ENCODE measurements at regions not wholly inside any gene's neighbourhood (a gene's known extent, or its start where the extent isn't known, plus 50 kb on each side); places are given as distances from the start of the nearest gene placed in this dataset.

DNA sequence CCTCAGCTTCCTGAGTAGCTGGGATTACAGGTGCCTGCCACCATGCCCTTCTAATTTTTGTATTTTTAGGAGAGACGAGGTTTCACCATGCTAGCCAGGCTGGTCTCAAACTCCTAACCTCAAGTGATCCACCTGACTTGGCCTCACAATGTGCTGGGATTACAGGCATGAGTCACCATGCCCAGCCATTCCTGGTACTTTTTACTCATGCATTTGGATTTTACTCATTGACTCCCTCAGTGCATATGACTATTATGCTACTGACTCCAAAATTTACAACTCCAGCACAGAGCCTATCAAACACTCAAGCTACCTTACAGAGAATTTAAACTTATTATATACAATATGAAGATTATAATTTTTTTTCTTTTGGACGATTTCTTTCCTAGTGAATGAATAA is 199.9 kb downstream of the CXXC4 start:
- no peak overlapping the region for H3K27ac ChIP-seq (ENCODE audit: extremely low read depth, low read depth, low read length)
- H3K79me2 ChIP-seq (ENCODE audit: control insufficient read depth, insufficient read depth, low read length) = no peaks in the 10 kb centered on the region
- no peak for ATAC-seq
- no peak for FAIRE-seq
- H3K4me1 ChIP-seq (replicated peaks in 1 of 2; ENCODE audit: control insufficient read depth in 2 of 2, insufficient read depth in 2 of 2, low read length in 2 of 2) = no peaks in the 10 kb centered on the region
- DNase-seq (ENCODE audit: extremely low read depth in 1 of 4, low spot score in 3 of 4) = no peak
- intact Hi-C loops (cut with micrococcal nuclease) (no loop called here), in situ Hi-C loops (cut with MboI) (no loop called here)
- TF ChIP-seq HNRNPUL1 (IDR thresholded peaks at IDR 0.05; ENCODE audit: low read length) = no peak
- no peak for TF ChIP-seq CBFA2T2 (conservative IDR thresholded peaks at IDR 0.05)
- TF ChIP-seq ZNF146 (CRISPR knock-in tag; IDR thresholded peaks at IDR 0.05; ENCODE audit: unreplicated experiment) = no peak
- no peak for TF ChIP-seq WHSC1 (IDR thresholded peaks at IDR 0.05; ENCODE audit: low read length)
- TF ChIP-seq CREB1 (IDR thresholded peaks at IDR 0.05) = no peak
- TF ChIP-seq CREB1 (CRISPR knock-in tag; IDR thresholded peaks at IDR 0.05) = no peak
- TF ChIP-seq ARHGAP35 (IDR thresholded peaks at IDR 0.05; ENCODE audit: partially characterized antibody) = no peak
- TF ChIP-seq ZNF41 (CRISPR knock-in tag; conservative IDR thresholded peaks at IDR 0.05) = no peak
- TF ChIP-seq ETV6 (IDR thresholded peaks at IDR 0.05; ENCODE audit: borderline replicate concordance in 1 of 2, low read depth in 2 of 2, low read length in 1 of 2) = no peak
- TF ChIP-seq ETV6 (CRISPR knock-in tag; IDR thresholded peaks at IDR 0.05; ENCODE audit: borderline replicate concordance) = no peak
- TF ChIP-seq, protein P1, sequence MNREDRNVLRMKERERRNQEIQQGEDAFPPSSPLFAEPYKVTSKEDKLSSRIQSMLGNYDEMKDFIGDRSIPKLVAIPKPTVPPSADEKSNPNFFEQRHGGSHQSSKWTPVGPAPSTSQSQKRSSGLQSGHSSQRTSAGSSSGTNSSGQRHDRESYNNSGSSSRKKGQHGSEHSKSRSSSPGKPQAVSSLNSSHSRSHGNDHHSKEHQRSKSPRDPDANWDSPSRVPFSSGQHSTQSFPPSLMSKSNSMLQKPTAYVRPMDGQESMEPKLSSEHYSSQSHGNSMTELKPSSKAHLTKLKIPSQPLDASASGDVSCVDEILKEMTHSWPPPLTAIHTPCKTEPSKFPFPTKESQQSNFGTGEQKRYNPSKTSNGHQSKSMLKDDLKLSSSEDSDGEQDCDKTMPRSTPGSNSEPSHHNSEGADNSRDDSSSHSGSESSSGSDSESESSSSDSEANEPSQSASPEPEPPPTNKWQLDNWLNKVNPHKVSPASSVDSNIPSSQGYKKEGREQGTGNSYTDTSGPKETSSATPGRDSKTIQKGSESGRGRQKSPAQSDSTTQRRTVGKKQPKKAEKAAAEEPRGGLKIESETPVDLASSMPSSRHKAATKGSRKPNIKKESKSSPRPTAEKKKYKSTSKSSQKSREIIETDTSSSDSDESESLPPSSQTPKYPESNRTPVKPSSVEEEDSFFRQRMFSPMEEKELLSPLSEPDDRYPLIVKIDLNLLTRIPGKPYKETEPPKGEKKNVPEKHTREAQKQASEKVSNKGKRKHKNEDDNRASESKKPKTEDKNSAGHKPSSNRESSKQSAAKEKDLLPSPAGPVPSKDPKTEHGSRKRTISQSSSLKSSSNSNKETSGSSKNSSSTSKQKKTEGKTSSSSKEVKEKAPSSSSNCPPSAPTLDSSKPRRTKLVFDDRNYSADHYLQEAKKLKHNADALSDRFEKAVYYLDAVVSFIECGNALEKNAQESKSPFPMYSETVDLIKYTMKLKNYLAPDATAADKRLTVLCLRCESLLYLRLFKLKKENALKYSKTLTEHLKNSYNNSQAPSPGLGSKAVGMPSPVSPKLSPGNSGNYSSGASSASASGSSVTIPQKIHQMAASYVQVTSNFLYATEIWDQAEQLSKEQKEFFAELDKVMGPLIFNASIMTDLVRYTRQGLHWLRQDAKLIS (CRISPR knock-in tag; IDR thresholded peaks at IDR 0.05) = no peak
- no peak for TF ChIP-seq NR4A1 (CRISPR knock-in tag; IDR thresholded peaks at IDR 0.05)
- no peak for TF ChIP-seq NR4A1 (tag; IDR thresholded peaks at IDR 0.05)
- no peak for TF ChIP-seq STAG1 (CRISPR knock-in tag; IDR thresholded peaks at IDR 0.05; ENCODE audit: borderline replicate concordance)
- TF ChIP-seq, protein P2, sequence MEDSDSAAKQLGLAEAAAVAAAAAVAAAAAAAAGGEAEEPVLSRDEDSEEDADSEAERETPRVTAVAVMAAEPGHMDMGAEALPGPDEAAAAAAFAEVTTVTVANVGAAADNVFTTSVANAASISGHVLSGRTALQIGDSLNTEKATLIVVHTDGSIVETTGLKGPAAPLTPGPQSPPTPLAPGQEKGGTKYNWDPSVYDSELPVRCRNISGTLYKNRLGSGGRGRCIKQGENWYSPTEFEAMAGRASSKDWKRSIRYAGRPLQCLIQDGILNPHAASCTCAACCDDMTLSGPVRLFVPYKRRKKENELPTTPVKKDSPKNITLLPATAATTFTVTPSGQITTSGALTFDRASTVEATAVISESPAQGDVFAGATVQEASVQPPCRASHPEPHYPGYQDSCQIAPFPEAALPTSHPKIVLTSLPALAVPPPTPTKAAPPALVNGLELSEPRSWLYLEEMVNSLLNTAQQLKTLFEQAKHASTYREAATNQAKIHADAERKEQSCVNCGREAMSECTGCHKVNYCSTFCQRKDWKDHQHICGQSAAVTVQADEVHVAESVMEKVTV (CRISPR knock-in tag; IDR thresholded peaks at IDR 0.05) = no peak
- TF ChIP-seq MAFF (IDR thresholded peaks at IDR 0.05; ENCODE audit: low read length) = no peak
- TF ChIP-seq NFIX (CRISPR knock-in tag; IDR thresholded peaks at IDR 0.05; ENCODE audit: low read depth) = no peak
- TF ChIP-seq SIRT6 (IDR thresholded peaks at IDR 0.05; ENCODE audit: low read depth, low read length) = no peak
- H4K20me1 ChIP-seq (replicated peaks; ENCODE audit: control insufficient read depth, insufficient read depth, low read length) = no peaks in the 10 kb centered on the region
- ChIA-PET CTCF (ENCODE audit: low intra/inter-chr PET ratio) (no interaction called here), POLR2A (no interaction called here)
- BruUV-seq (replicated peaks) = no TSS peak
- WGBS (ENCODE audit: insufficient coverage, low coverage, missing lambda C conversion rate) = 0% methylated on average over 2 of the region's 2 CpGs
- no peak overlapping the region for H3K4me3 ChIP-seq
- no peaks in the 10 kb centered on the region for H3K9me3 ChIP-seq (replicated peaks; ENCODE audit: control insufficient read depth, insufficient read depth, low read depth, low read length)
- H3K9ac ChIP-seq (ENCODE audit: insufficient read depth in 1 of 2, low read depth in 2 of 2, low read length in 2 of 2) = no peak overlapping the region
- H3K9me1 ChIP-seq (ENCODE audit: control insufficient read depth, insufficient read depth, low read length) = no peaks in the 10 kb centered on the region
- H2AFZ ChIP-seq (ENCODE audit: low read depth, low read length) = no peak overlapping the region
- H3K36me3 ChIP-seq (ENCODE audit: control insufficient read depth, insufficient read depth, low read length) = no peaks in the 10 kb centered on the region
- H3K4me2 ChIP-seq (ENCODE audit: insufficient read depth, low read length) = no peak overlapping the region
- no peaks in the 10 kb centered on the region for H3K27me3 ChIP-seq (ENCODE audit: control insufficient read depth in 2 of 2, insufficient read depth in 2 of 2, low read length in 2 of 2)
